GM19463 (cell line): ENCODE measurements at regions not wholly inside any gene's neighbourhood (a gene's known extent, or its start where the extent isn't known, plus 50 kb on each side); places are given as distances from the start of the nearest gene placed in this dataset.
"Not testable (repeated sequence)": the region's sequence is repeated elsewhere in the genome, so short reads cannot be mapped to it uniquely, and the experiment has no call there.

ENCODE experiments used
- ATAC-seq: cut with Tn5 transposase; IDR thresholded peaks from one replicate; pipeline ENCODE4 v1.9.1; 2021; ENCODE audit warnings: mild to moderate bottlenecking, moderate library complexity; ENCODE audit not compliant: unreplicated experiment

DNA sequence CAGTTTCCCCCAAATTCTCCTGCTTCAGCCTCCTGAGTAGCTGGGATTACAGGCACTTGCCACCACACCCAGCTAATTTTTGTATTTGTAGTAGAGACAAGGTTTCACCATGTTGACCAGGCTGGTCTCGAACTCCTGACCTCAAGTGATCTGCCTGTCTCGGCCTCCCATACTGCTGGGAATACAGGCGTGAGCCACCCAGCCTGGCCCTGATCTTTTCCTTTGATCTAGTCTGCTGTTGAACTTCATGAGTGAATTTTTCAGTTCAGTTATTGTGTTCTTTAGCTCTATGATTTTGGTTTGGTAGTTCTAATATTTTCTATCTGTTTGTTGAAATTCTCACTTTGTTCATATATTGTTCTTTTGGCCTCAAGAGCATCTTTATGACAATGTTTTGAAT is 83.4 kb upstream of the RAP2C start:
- not testable (repeated sequence) for ATAC-seq

GRCh38 chrX:132294776-132295495 is 75.7 kb upstream of the RAP2C start:
- ATAC-seq, result no peak

DNA sequence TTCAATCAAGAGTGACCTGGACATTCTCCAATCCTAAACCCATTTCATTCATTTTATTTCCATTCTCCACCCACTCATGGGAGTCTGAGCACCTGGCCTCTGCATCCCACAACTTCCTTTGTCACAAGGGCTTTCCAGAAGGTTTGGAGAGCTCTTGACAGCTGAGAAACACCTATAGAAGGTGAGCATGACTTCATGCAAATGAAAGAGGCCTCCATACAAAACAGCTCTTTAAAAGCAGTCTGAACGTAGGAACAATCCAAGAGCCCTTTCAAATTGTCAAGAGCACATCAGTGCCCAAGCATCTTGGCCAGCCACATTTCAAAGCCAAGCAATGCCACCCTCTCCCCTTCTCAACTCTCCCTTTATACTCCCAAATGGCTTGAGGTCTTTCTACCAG is 74.9 kb upstream of the RAP2C start:
- ATAC-seq, result no peak

GRCh38 chrX:132292793-132293192 is 73.5 kb upstream of the RAP2C start:
- ATAC-seq, result peak; percentile 77

DNA sequence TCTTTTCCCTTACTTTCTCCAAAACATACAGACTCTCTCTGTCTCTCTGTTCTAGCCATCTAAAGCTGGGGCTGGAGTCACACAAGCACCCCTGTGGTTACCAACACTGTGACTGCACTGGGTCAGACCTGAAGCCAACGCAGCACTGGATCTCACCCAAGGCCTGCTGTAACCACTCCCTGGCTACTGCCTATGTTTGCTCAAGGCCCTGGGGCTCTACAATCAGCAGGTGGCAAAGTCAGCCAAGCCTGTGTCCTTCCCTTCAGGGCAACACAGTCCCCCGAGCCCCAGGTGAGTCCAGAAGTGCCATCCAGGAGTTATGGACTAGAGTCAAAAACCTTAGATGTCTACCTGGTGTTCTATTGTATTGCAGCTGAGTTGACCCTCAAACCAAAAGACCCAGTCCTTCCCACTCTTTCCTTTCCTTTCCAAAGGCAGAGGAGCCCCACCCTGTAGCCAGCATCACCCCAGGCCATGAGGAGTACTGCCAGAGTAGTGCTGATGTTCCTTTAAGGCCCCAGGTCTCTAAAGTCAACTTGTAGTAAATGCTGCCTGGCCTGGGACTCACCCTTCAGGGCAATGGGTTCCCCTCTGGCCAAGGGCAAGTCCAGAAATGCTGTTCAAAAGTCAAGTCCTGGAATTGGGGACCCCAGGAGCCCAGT is 58.8 kb upstream of the RAP2C start:
- ATAC-seq, result no peak

- ATAC-seq, result no peak
Measured at GRCh38 chrX:132272826-132273225, 53.6 kb upstream of the RAP2C start.

DNA sequence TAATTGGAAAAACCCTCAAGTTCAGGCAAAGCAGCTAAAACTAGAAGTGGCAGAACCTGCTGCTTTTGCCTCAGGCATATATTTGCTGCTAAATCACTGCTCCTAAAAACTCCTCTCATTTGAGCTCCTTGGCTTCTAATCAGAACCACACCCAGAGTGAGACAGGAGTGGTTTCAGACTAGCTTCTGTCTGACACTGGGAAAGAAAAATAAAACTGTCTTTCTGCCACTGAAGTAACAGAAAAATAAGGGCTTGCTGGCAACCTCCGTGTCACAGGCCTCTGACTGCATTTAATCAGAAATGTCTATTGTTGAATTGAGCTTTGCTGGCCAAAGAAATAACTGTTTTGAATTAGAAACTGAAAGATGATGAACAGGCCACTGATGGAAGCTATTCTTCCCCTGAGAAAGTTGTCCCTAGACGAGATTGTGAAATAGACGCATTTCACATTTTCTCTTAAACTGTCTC is 52.1 kb upstream of the RAP2C start:
- ATAC-seq, result no peak

DNA sequence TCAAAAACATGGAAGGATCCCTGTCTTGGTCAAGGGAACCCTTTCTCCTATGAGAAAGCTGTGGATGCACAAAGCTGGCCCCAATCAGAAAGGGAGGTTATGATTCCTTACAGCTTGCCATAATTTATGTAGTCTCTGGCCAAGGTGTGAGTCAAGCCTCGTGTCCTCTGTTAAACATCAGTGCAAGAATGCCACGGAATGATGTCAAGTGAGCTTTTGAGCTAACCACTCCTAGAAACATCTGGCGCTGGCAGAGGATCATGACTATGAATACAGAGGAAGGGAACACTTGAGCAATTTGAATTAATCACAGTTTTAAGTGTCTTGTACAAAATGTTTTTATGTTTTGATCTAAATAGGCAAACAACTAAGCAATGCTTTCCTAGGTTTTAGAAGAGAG is 51.5 kb upstream of the RAP2C start:
- ATAC-seq, result no peak

DNA sequence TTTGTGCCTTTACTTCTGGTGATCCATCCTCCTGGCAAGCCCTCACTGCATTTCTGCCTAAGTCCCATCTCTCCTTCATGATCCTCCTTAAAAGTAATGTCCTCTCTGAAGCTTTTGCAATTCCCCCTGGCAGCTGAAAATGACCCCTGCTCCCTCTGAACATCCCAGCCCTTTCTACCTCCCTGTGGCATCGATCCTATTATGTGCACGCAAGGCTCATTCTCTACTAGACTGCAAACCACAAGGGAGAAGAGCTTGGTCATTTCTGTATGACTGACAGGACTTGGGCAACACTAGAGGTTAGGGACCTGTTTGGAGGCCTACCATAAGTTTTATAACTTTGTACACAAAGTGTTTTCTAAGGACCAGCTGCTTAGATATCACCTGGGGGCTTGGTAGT is 50.8 kb upstream of the RAP2C start:
- no peak for ATAC-seq
